GM18909 (cell line): ENCODE measurements at regions not wholly inside any gene's neighbourhood (a gene's known extent, or its start where the extent isn't known, plus 50 kb on each side); places are given as distances from the start of the nearest gene placed in this dataset.

ENCODE experiments used
- ATAC-seq: cut with Tn5 transposase; IDR thresholded peaks from one replicate; pipeline ENCODE4 v1.9.1; 2021; ENCODE audit warnings: mild to moderate bottlenecking; ENCODE audit not compliant: unreplicated experiment, poor library complexity

GRCh38 chr1:69196071-69196470 lies 371.7 kb upstream of the LRRC7 start:
- no peak for ATAC-seq

GRCh38 chr1:69197816-69198215 lies 369.9 kb upstream of the LRRC7 start:
- no peak for ATAC-seq

GRCh38 chr1:69201716-69202115 lies 366.0 kb upstream of the LRRC7 start:
- no peak for ATAC-seq

GRCh38 chr1:69203166-69203565 lies 364.6 kb upstream of the LRRC7 start:
- ATAC-seq = no peak

- ATAC-seq = no peak
Observed at GRCh38 chr1:69213644-69214043, 354.1 kb upstream of the LRRC7 start.

- ATAC-seq = no peak
Observed at GRCh38 chr1:69215883-69216282, 351.8 kb upstream of the LRRC7 start.

- ATAC-seq = no peak
Observed at GRCh38 chr1:69220672-69221071, 347.1 kb upstream of the LRRC7 start.

- no peak for ATAC-seq
Observed at GRCh38 chr1:69221524-69221923, 346.2 kb upstream of the LRRC7 start.

- no peak for ATAC-seq
Observed at GRCh38 chr1:69223156-69223555, 344.6 kb upstream of the LRRC7 start.

GRCh38 chr1:69228501-69228900 lies 339.2 kb upstream of the LRRC7 start:
- no peak for ATAC-seq

- no peak for ATAC-seq
Observed at GRCh38 chr1:69230208-69230607, 337.5 kb upstream of the LRRC7 start.

GRCh38 chr1:69233463-69233862 lies 334.3 kb upstream of the LRRC7 start:
- no peak for ATAC-seq

GRCh38 chr1:69244211-69244610 lies 323.5 kb upstream of the LRRC7 start:
- no peak for ATAC-seq

GRCh38 chr1:69246109-69246508 lies 321.6 kb upstream of the LRRC7 start:
- ATAC-seq = no peak

- ATAC-seq = no peak
Observed at GRCh38 chr1:69246710-69247109, 321.0 kb upstream of the LRRC7 start.

- no peak for ATAC-seq
Observed at GRCh38 chr1:69252696-69253095, 315.0 kb upstream of the LRRC7 start.

GRCh38 chr1:69256036-69256435 lies 311.7 kb upstream of the LRRC7 start:
- ATAC-seq = no peak

GRCh38 chr1:69258842-69259241 lies 308.9 kb upstream of the LRRC7 start:
- no peak for ATAC-seq

GRCh38 chr1:69263921-69264391 lies 303.8 kb upstream of the LRRC7 start:
- no peak for ATAC-seq

GRCh38 chr1:69269491-69269890 lies 298.2 kb upstream of the LRRC7 start:
- no peak for ATAC-seq

- no peak for ATAC-seq
Observed at GRCh38 chr1:69271587-69272125, 296.1 kb upstream of the LRRC7 start.

GRCh38 chr1:69272684-69273083 lies 295.0 kb upstream of the LRRC7 start:
- no peak for ATAC-seq

- no peak for ATAC-seq
Observed at GRCh38 chr1:69278923-69279322, 288.8 kb upstream of the LRRC7 start.
